BE2C (cell line): ENCODE measurements at regions not wholly inside any gene's neighbourhood (a gene's known extent, or its start where the extent isn't known, plus 50 kb on each side); places are given as distances from the start of the nearest gene placed in this dataset.
"Not testable (repeated sequence)": the region's sequence is repeated elsewhere in the genome, so short reads cannot be mapped to it uniquely, and the experiment has no call there.

ENCODE experiments used
- DNase-seq: peaks from one replicate; pipeline ENCODE4 v3.0.0-alpha.2; 2020
- H3K27me3 ChIP-seq: fragments of 250-450 bp; sonication (Bioruptor Pico); 2 replicates; pipeline ENCODE4 v1.5.1; 2020; ENCODE audit warnings: mild to moderate bottlenecking
- H3K36me3 ChIP-seq: fragments of 250-450 bp; sonication (Bioruptor Pico); 2 replicates; pipeline ENCODE4 v1.5.1; 2020; ENCODE audit warnings: mild to moderate bottlenecking
- H3K4me1 ChIP-seq: fragments of 250-450 bp; sonication (Bioruptor Pico); 2 replicates; pipeline ENCODE4 v1.5.1; 2020
- H3K4me3 ChIP-seq: 2 replicates; pipeline ENCODE4 v1.5.1; 2011; ENCODE audit warnings: low read depth, low read length
- H3K9me3 ChIP-seq: fragments of 250-450 bp; sonication (Bioruptor Pico); 2 replicates; pipeline ENCODE4 v1.5.1; 2020
- TF ChIP-seq, protein P1 (sequence below): IDR thresholded peaks from 2 replicates; pipeline ENCODE4 v1.5.1; 2012; ENCODE audit warnings: mild to moderate bottlenecking, low read depth, low read length

DNA sequence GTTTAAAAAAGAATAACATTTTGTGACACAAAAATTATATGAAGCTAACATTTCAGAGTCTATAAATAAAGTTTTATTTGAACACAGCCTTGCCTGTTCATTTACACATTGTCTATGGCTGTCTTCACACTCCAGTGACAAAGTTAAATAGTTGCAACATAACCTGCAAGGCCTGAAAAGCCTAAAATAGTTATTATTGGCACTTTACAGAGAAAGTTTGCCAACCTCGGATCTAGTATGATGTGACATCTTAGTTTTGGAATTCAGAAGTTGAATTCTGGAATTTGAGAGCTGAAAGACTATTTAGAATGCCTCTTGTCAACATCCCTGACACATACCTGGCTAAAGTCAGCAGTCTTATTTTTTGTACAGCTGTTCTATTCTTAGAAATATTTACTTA is 68.3 kb downstream of the DYRK2 start:
- no peaks in the 10 kb centered on the region for H3K36me3 ChIP-seq
- no peak for DNase-seq
- TF ChIP-seq, protein P1, sequence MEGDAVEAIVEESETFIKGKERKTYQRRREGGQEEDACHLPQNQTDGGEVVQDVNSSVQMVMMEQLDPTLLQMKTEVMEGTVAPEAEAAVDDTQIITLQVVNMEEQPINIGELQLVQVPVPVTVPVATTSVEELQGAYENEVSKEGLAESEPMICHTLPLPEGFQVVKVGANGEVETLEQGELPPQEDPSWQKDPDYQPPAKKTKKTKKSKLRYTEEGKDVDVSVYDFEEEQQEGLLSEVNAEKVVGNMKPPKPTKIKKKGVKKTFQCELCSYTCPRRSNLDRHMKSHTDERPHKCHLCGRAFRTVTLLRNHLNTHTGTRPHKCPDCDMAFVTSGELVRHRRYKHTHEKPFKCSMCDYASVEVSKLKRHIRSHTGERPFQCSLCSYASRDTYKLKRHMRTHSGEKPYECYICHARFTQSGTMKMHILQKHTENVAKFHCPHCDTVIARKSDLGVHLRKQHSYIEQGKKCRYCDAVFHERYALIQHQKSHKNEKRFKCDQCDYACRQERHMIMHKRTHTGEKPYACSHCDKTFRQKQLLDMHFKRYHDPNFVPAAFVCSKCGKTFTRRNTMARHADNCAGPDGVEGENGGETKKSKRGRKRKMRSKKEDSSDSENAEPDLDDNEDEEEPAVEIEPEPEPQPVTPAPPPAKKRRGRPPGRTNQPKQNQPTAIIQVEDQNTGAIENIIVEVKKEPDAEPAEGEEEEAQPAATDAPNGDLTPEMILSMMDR: no peak
- no peaks in the 10 kb centered on the region; the same call in 1 of the 2 replicates for H3K4me1 ChIP-seq
- H3K27me3 ChIP-seq: no peaks in the 10 kb centered on the region
- no peaks in the 10 kb centered on the region for H3K9me3 ChIP-seq
- no peak overlapping the region for H3K4me3 ChIP-seq

DNA sequence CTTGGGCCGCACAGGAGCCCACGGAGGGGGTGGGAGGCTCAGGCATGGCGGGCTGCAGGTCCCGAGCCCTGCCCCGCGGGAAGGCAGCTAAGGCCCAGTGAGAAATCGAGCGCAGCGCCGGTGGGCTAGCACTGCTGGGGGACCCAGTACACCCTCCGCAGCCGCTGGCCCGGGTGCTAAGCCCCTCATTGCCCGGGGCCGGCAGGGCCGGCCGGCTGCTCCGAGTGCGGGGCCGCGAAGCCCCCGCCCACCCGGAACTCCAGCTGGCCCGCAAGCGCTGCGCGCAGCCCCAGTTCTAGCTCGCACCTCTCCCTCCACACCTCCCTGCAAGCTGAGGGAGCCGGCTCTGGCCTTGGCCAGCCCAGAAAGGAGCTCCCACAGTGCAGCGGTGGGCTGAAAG is 70.8 kb downstream of the DYRK2 start:
- H3K4me1 ChIP-seq, DNase-seq, H3K36me3 ChIP-seq: not testable (repeated sequence)

DNA sequence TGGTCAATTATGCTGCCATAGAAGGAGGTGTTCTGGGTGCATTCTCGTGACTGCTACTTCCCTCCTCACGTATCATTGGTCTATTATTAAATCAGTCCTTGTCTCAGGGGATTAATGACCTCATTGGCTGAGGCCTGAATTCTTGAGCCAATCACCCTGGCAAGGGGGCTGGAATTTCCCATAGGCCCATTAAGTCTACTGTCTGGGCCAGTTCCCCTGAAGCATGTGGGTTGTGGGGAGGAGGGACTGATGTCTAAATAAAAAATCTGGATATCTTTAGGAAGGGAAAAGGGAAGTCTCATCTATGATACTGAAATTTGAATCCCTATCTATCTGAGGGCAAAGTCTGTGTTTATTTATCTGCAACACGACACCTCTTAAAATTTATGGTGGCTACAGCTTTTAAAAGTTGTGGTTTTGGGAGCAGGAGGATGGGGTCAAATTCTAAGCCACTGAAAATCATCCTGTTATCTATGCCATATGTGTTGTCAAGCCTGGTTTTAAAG is 71.9 kb downstream of the DYRK2 start:
- Histone ChIP-seq H3K4me1 (no peaks in the 10 kb centered on the region; the same call in 1 of the 2 replicates), H3K9me3 (no peaks in the 10 kb centered on the region), H3K4me3 (no peak overlapping the region), H3K27me3 (no peaks in the 10 kb centered on the region), H3K36me3 (no peaks in the 10 kb centered on the region)
- DNase-seq: peak; percentile 39
- TF ChIP-seq, protein P1: no peak

More for the DNA sequence above, 70.8 kb downstream of the DYRK2 start:
- H3K4me3 ChIP-seq, H3K27me3 ChIP-seq, H3K9me3 ChIP-seq: not testable (repeated sequence)

DNA sequence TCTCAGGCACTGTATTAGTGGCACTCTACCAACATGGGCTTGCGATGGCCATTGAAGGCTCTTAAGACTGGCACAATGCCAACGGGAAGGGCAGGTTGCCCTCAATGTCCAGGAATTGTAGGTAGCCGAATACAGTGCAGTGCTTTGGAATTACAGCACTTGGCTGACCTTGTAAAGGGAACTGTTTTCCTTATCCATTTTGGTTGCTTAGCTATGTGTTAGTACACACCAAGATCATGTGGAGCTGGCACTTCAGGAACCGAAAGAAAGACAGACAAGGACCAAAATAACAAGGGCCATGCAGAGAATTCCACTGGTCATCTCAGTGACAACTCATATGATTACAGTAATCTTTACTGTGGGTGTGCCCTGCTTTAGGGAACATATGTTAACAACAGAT is 72.7 kb downstream of the DYRK2 start:
- H3K4me1 ChIP-seq: no peaks in the 10 kb centered on the region; the same call in 1 of the 2 replicates
- TF ChIP-seq, protein P1: no peak
- H3K4me3 ChIP-seq: no peak overlapping the region
- H3K27me3 ChIP-seq: no peaks in the 10 kb centered on the region
- DNase-seq: no peak
- H3K36me3 ChIP-seq: no peaks in the 10 kb centered on the region
- no peaks in the 10 kb centered on the region for H3K9me3 ChIP-seq

DNA sequence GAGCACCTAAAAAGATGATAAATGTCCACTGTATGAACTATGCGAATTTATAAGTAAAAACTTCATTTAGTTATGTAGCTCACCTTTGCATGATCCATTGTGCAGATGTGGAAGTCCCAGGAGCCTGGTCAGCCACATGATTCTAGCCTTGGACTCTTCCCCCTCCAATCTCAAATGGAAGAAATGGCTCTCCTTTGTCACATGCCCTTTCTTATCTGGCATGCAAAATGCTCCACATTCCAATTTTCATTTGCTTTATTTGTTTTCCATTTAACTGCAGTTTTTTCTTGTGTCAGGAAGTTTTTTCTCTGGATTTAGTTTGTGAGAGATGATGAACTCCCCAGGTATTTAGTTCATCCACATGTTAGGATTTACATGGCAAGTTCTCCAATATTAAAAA is 73.8 kb downstream of the DYRK2 start:
- DNase-seq: no peak
- Histone ChIP-seq H3K9me3 (no peaks in the 10 kb centered on the region), H3K36me3 (no peaks in the 10 kb centered on the region), H3K27me3 (no peaks in the 10 kb centered on the region), H3K4me1 (peaks cover 9% of the 10 kb centered on the region), H3K4me3 (no peak overlapping the region)
- TF ChIP-seq, protein P1: no peak

DNA sequence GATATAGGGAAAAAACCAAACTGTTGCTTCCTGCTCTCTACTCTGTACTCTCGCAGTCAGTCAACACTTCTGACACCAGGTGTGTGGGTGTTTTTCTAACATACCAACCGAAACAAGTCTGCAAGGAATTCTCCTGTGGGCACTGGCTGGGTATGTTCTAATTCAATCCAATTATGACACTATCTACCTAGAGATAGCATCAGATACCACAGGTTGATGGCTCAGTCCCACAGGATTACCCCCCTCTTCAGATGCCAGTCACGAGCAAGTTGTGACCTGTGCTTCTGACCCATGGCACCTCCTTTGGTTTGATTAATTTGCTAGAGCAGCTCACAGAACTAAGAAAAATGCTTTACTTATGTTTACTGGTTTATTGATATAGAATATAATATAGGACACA is 78.3 kb downstream of the DYRK2 start:
- Histone ChIP-seq H3K9me3 (no peaks in the 10 kb centered on the region), H3K27me3 (no peaks in the 10 kb centered on the region), H3K36me3 (no peaks in the 10 kb centered on the region), H3K4me1 (peaks cover 23% of the 10 kb centered on the region), H3K4me3 (no peak overlapping the region)
- DNase-seq: no peak
- TF ChIP-seq, protein P1: no peak
